Upper lobe of left lung (tissue), 6 donors: ENCODE measurements at regions not wholly inside any gene's neighbourhood (a gene's known extent, or its start where the extent isn't known, plus 50 kb on each side); places are given as distances from the start of the nearest gene placed in this dataset.

Experiments used
- ATAC-seq, 2 donors: fragments of 200-7000 bp; cut with Tn5 transposase; one replicate each; pipeline ENCODE4 v1.9.1; 2022; ENCODE audit warnings: mild to moderate bottlenecking in 2 of 2, moderate library complexity in 2 of 2; ENCODE audit not compliant: low FRiP score in 2 of 2
- DNase-seq, 2 donors: peaks; one replicate each; pipeline ENCODE4 v3.0.0-alpha.2; 2019 to 2020
- H3K27ac ChIP-seq, 4 donors: fragments of 200-600 bp; sonication (generic); one replicate each; pipeline ENCODE4 v1.5.1; 2016 to 2019
- H3K27me3 ChIP-seq, 4 donors: fragments of 200-600 bp; sonication (generic); one replicate each; pipeline ENCODE4 v1.5.1; 2017 to 2019
- H3K36me3 ChIP-seq, 4 donors: fragments of 200-600 bp; sonication (generic); one replicate each; pipeline ENCODE4 v1.5.1; 2016 to 2019
- H3K4me1 ChIP-seq, 4 donors: fragments of 200-600 bp; sonication (generic); one replicate each; pipeline ENCODE4 v1.5.1; 2018 to 2019
- H3K4me3 ChIP-seq, 4 donors: fragments of 200-600 bp; sonication (generic); one replicate each; pipeline ENCODE4 v1.5.1; 2017 to 2019; ENCODE audit warnings: mild to moderate bottlenecking in 2 of 4, moderate library complexity in 1 of 4
- H3K9me3 ChIP-seq, 4 donors: fragments of 200-600 bp; sonication (generic); one replicate each; pipeline ENCODE4 v1.5.1; 2018 to 2019
- EP300 ChIP-seq, 4 donors: sonication (generic); formaldehyde crosslinking; IDR thresholded peaks; one replicate each; pipeline ENCODE4 v1.5.1; 2017; ENCODE audit warnings: antibody characterized with exemption in 4 of 4, control low read depth in 2 of 4
- POLR2A ChIP-seq, 4 donors: fragments of 450-650 bp; IDR thresholded peaks; one replicate each; pipeline ENCODE4 v1.5.1; 2016 to 2017; ENCODE audit warnings: antibody characterized with exemption in 4 of 4, mild to moderate bottlenecking in 2 of 4
- POLR2AphosphoS5 ChIP-seq, 2 donors: sonication (generic); formaldehyde crosslinking; IDR thresholded peaks; one replicate each; pipeline ENCODE4 v1.5.1; 2017; ENCODE audit warnings: antibody characterized with exemption in 2 of 2
- WGBS, 2 donors: methylation state at CpG; one replicate each; pipeline ENCODE4 v1.1.5; 2017 to 2018; 5-methylcytosine and 5-hydroxymethylcytosine counted together
- TF ChIP-seq, protein P1 (sequence below), 6 experiments: fragments of 450-650 bp in 4 of 6; fragments of 200-600 bp in 2 of 6; sonication (generic) in 2 of 6; IDR thresholded peaks; one replicate each; pipeline ENCODE4 v1.5.1; 2016 to 2019; ENCODE audit warnings: antibody characterized with exemption in 6 of 6
- donor health status: DM: no; HTN: no; CAD: no; lungs with moderate emphysema.
- donor health status: DM: no; HTN: yes; CAD: no; lungs with severe emphysema.

DNA sequence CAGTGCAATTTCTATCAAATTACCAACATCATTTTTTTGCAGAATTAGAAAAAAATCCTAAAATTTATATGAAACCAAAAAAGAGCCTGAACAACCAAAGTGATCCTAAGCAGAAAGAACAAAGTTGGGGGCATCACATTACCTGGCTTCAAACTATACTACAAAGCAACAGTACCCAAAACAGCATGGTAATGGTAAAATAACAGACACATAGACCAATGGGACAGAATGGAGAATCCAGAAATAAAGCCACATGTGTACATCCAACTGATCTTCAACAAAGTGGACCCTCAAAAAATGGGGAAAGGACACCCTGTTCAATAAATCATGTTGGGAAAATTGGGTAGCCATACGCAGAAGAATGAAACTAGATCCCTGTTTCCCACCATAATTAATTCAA lies 245.7 kb upstream of the CTAGE1 start:
- DNase-seq (no peak), ATAC-seq (no peak)
- Histone ChIP-seq H3K27me3 (no peaks in the 10 kb centered on the region), H3K4me1 (no peaks in the 10 kb centered on the region), H3K9me3 (peaks cover under 1 to 12% (median 8%) of the 10 kb centered on the region in 4 donors), H3K36me3 (no peaks in the 10 kb centered on the region), H3K4me3 (no peak overlapping the region), H3K27ac (no peak overlapping the region)
- no peak for TF ChIP-seq POLR2AphosphoS5 (IDR thresholded peaks at IDR 0.05)
- TF ChIP-seq, protein P1, sequence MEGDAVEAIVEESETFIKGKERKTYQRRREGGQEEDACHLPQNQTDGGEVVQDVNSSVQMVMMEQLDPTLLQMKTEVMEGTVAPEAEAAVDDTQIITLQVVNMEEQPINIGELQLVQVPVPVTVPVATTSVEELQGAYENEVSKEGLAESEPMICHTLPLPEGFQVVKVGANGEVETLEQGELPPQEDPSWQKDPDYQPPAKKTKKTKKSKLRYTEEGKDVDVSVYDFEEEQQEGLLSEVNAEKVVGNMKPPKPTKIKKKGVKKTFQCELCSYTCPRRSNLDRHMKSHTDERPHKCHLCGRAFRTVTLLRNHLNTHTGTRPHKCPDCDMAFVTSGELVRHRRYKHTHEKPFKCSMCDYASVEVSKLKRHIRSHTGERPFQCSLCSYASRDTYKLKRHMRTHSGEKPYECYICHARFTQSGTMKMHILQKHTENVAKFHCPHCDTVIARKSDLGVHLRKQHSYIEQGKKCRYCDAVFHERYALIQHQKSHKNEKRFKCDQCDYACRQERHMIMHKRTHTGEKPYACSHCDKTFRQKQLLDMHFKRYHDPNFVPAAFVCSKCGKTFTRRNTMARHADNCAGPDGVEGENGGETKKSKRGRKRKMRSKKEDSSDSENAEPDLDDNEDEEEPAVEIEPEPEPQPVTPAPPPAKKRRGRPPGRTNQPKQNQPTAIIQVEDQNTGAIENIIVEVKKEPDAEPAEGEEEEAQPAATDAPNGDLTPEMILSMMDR (IDR thresholded peaks at IDR 0.05): no peak
- TF ChIP-seq EP300 (IDR thresholded peaks at IDR 0.05): no peak
- TF ChIP-seq POLR2A (IDR thresholded peaks at IDR 0.05): no peak
- 93 to 94% methylated on average over 1 of the region's 1 CpG for WGBS, 2 donors

- TF ChIP-seq EP300 (IDR thresholded peaks at IDR 0.05) (no peak), POLR2A (IDR thresholded peaks at IDR 0.05) (no peak)
- TF ChIP-seq, protein P1 (IDR thresholded peaks at IDR 0.05): no peak
- H3K36me3 ChIP-seq: no peaks in the 10 kb centered on the region
- 67 to 80% methylated on average over 4 of the region's 4 CpGs for WGBS, 2 donors
- ATAC-seq (no peak), DNase-seq (no peak)
- H3K4me3 ChIP-seq: no peak overlapping the region
- no peak overlapping the region for H3K27ac ChIP-seq
- peaks cover 0 to 11% (median 8%) of the 10 kb centered on the region in 4 donors for H3K9me3 ChIP-seq
- H3K4me1 ChIP-seq: no peaks in the 10 kb centered on the region
- H3K27me3 ChIP-seq: no peaks in the 10 kb centered on the region
Observed at GRCh38 chr18:22666411-22666940, 248.8 kb upstream of the CTAGE1 start.

DNA sequence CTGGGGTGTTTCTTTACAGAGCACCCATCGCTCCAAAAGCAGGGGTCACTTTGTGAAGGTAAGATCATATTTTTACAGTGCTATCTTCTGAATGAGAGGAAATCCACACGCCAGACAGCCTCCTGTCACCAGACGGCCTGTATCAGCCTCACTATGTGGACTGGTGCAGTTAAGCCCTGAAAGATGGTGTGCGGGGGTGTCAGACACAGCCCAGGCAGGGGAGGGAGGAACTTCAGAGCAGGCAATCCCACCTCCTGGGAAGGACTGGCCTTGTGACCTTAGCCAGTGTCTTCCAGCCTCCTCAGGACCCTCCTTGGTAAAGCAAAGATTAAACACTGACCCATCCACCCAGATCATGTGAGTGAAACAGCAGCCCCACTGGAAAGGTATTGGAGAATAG lies 249.4 kb upstream of the CTAGE1 start:
- no peaks in the 10 kb centered on the region for H3K36me3 ChIP-seq
- H3K27me3 ChIP-seq: no peaks in the 10 kb centered on the region
- DNase-seq (no peak), ATAC-seq (peak in 1 of 2 donors; percentile 17)
- no peaks in the 10 kb centered on the region for H3K4me1 ChIP-seq
- 80 to 85% methylated on average over 4 of the region's 4 CpGs for WGBS, 2 donors
- H3K9me3 ChIP-seq: peaks cover 0 to 11% (median 8%) of the 10 kb centered on the region in 4 donors
- H3K4me3 ChIP-seq: no peak overlapping the region
- H3K27ac ChIP-seq: no peak overlapping the region
- TF ChIP-seq EP300 (IDR thresholded peaks at IDR 0.05) (no peak), POLR2AphosphoS5 (IDR thresholded peaks at IDR 0.05) (no peak), POLR2A (IDR thresholded peaks at IDR 0.05) (no peak)
- TF ChIP-seq, protein P1 (IDR thresholded peaks at IDR 0.05): no peak

GRCh38 chr18:22667616-22668422 lies 250.1 kb upstream of the CTAGE1 start:
- TF ChIP-seq POLR2AphosphoS5 (IDR thresholded peaks at IDR 0.05): no peak
- no peak for TF ChIP-seq POLR2A (IDR thresholded peaks at IDR 0.05)
- DNase-seq (no peak), ATAC-seq (no peak)
- Histone ChIP-seq H3K27me3 (no peaks in the 10 kb centered on the region), H3K9me3 (peaks cover 0 to 11% (median 8%) of the 10 kb centered on the region in 4 donors), H3K36me3 (no peaks in the 10 kb centered on the region), H3K4me3 (no peak overlapping the region), H3K4me1 (no peaks in the 10 kb centered on the region), H3K27ac (no peak overlapping the region)
- 76 to 78% methylated on average over 8 of the region's 8 CpGs for WGBS, 2 donors

- TF ChIP-seq POLR2AphosphoS5 (IDR thresholded peaks at IDR 0.05) (no peak), POLR2A (IDR thresholded peaks at IDR 0.05) (no peak), EP300 (IDR thresholded peaks at IDR 0.05) (no peak)
- TF ChIP-seq, protein P1 (IDR thresholded peaks at IDR 0.05): no peak
- WGBS, 2 donors: 73 to 77% methylated on average over 2 of the region's 2 CpGs
- ATAC-seq: no peak
Observed at GRCh38 chr18:22668496-22668895, 250.8 kb upstream of the CTAGE1 start.

More at GRCh38 chr18:22668496-22668895, 250.8 kb upstream of the CTAGE1 start:
- Histone ChIP-seq H3K9me3 (peaks cover 0 to 9% (median 5%) of the 10 kb centered on the region in 4 donors), H3K4me3 (no peak overlapping the region), H3K27me3 (no peaks in the 10 kb centered on the region), H3K27ac (no peak overlapping the region), H3K4me1 (no peaks in the 10 kb centered on the region), H3K36me3 (no peaks in the 10 kb centered on the region)
- DNase-seq: no peak
